B cell (primary cell): ENCODE measurements at regions not wholly inside any gene's neighbourhood (a gene's known extent, or its start where the extent isn't known, plus 50 kb on each side); places are given as distances from the start of the nearest gene placed in this dataset.

Source experiments
- EZH2 ChIP-seq: IDR thresholded peaks from 2 replicates; pipeline ENCODE4 v1.6.1; 2012; ENCODE audit warnings: borderline replicate concordance, low read depth, mild to moderate bottlenecking, moderate library complexity, low read length; ENCODE audit not compliant: insufficient read depth, poor library complexity, severe bottlenecking
- TF ChIP-seq, protein P1 (sequence below): fragments of 200-600 bp; IDR thresholded peaks from one replicate; pipeline ENCODE4 v1.8.0; 2022; ENCODE audit warnings: antibody characterized with exemption, mild to moderate bottlenecking

GRCh38 chr4:62135565-62136156, 935.5 kb downstream of the ADGRL3 start:
- TF ChIP-seq, protein P1, sequence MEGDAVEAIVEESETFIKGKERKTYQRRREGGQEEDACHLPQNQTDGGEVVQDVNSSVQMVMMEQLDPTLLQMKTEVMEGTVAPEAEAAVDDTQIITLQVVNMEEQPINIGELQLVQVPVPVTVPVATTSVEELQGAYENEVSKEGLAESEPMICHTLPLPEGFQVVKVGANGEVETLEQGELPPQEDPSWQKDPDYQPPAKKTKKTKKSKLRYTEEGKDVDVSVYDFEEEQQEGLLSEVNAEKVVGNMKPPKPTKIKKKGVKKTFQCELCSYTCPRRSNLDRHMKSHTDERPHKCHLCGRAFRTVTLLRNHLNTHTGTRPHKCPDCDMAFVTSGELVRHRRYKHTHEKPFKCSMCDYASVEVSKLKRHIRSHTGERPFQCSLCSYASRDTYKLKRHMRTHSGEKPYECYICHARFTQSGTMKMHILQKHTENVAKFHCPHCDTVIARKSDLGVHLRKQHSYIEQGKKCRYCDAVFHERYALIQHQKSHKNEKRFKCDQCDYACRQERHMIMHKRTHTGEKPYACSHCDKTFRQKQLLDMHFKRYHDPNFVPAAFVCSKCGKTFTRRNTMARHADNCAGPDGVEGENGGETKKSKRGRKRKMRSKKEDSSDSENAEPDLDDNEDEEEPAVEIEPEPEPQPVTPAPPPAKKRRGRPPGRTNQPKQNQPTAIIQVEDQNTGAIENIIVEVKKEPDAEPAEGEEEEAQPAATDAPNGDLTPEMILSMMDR = no peak
- no peak for TF ChIP-seq EZH2
